Peyer's patch (tissue), 4 donors: ENCODE measurements at regions not wholly inside any gene's neighbourhood (a gene's known extent, or its start where the extent isn't known, plus 50 kb on each side); places are given as distances from the start of the nearest gene placed in this dataset.
A peak's percentile ranks its signal among the peaks of the same experiment; 100 is the strongest.
"Not testable (repeated sequence)": the region's sequence is repeated elsewhere in the genome, so short reads cannot be mapped to it uniquely, and the experiment has no call there.

Source experiments
- DNase-seq, 3 donors: peaks; one replicate each; pipeline ENCODE4 v3.0.0-alpha.2; 2017 to 2019
- H3K27ac ChIP-seq, 4 donors: fragments of 200-600 bp; sonication (generic); one replicate each; pipeline ENCODE4 v1.5.1; 2016 to 2019
- H3K27me3 ChIP-seq, 2 donors: fragments of 200-600 bp; sonication (generic); one replicate each; pipeline ENCODE4 v1.5.1; 2019
- H3K36me3 ChIP-seq, 3 donors: fragments of 200-600 bp; sonication (generic); one replicate each; pipeline ENCODE4 v1.5.1; 2016 to 2019
- H3K4me1 ChIP-seq, 4 donors: fragments of 200-600 bp; sonication (generic); one replicate each; pipeline ENCODE4 v1.5.1; 2016 to 2019
- H3K4me3 ChIP-seq, 4 donors: fragments of 200-600 bp; sonication (generic); 1 replicate in 3 of 4; 2 replicates in 1 of 4; pipeline ENCODE4 v1.5.1; 2016 to 2019; ENCODE audit warnings: mild to moderate bottlenecking in 1 of 4
- H3K9me3 ChIP-seq, 4 donors: fragments of 200-600 bp; sonication (generic); one replicate each; pipeline ENCODE4 v1.5.1; 2016 to 2019; ENCODE audit warnings: mild to moderate bottlenecking in 1 of 4
- CTCF ChIP-seq, 6 experiments: fragments of 450-650 bp in 4 of 6; fragments of 200-600 bp in 2 of 6; sonication (generic) in 1 of 6; IDR thresholded peaks; one replicate each; pipeline ENCODE4 v1.5.1; 2017 to 2019; ENCODE audit warnings: antibody characterized with exemption in 6 of 6, mild to moderate bottlenecking in 3 of 6, moderate library complexity in 1 of 6
- POLR2A ChIP-seq, 2 donors: fragments of 450-650 bp; IDR thresholded peaks; one replicate each; pipeline ENCODE4 v1.5.1; 2017; ENCODE audit warnings: antibody characterized with exemption in 2 of 2, mild to moderate bottlenecking in 2 of 2, moderate library complexity in 2 of 2

- Histone ChIP-seq H3K27ac (no peak overlapping the region), H3K9me3 (no peaks in the 10 kb centered on the region), H3K27me3 (no peaks in the 10 kb centered on the region), H3K4me1 (peaks cover 0 to 13% (median 0%) of the 10 kb centered on the region in 4 donors), H3K4me3 (no peak overlapping the region), H3K36me3 (no peaks in the 10 kb centered on the region)
- TF ChIP-seq POLR2A (IDR thresholded peaks at IDR 0.05), result no peak
- TF ChIP-seq CTCF (IDR thresholded peaks at IDR 0.05), result no peak
- no peak for DNase-seq
These were observed 84.3 kb upstream of the KDM7A start for GRCh38 chr7:140261105-140261486.

GRCh38 chr7:140260352-140261104 is 83.7 kb upstream of the KDM7A start:
- no peaks in the 10 kb centered on the region for H3K36me3 ChIP-seq
- peak overlapping the region in 2 of 4 donors; percentile 5 to 24 for H3K4me3 ChIP-seq
- DNase-seq, result no peak
- TF ChIP-seq CTCF (IDR thresholded peaks at IDR 0.05), result no peak
- TF ChIP-seq POLR2A (IDR thresholded peaks at IDR 0.05), result no peak
- no peaks in the 10 kb centered on the region for H3K9me3 ChIP-seq
- H3K27ac ChIP-seq, result peak overlapping the region in 1 of 4 donors; percentile 9
- peaks cover 0 to 13% (median 0%) of the 10 kb centered on the region in 4 donors for H3K4me1 ChIP-seq
- H3K27me3 ChIP-seq, result no peaks in the 10 kb centered on the region

- H3K27ac ChIP-seq, H3K27me3 ChIP-seq, H3K4me3 ChIP-seq, H3K36me3 ChIP-seq, H3K9me3 ChIP-seq, DNase-seq: not testable (repeated sequence)
- H3K4me1 ChIP-seq, result peaks cover 0 to 22% (median 1%) of the 10 kb centered on the region in 4 donors
These were observed 80.5 kb upstream of the KDM7A start for GRCh38 chr7:140257278-140257677.

GRCh38 chr7:140254976-140255375 is 78.2 kb upstream of the KDM7A start:
- not testable (repeated sequence) for H3K9me3 ChIP-seq, H3K27ac ChIP-seq, H3K4me3 ChIP-seq, DNase-seq, H3K36me3 ChIP-seq, H3K27me3 ChIP-seq
- H3K4me1 ChIP-seq, result peaks cover 0 to 10% (median 1%) of the 10 kb centered on the region in 4 donors

- Histone ChIP-seq H3K4me1 (peaks cover 0 to 10% (median 1%) of the 10 kb centered on the region in 4 donors), H3K27me3 (no peaks in the 10 kb centered on the region), H3K4me3 (no peak overlapping the region), H3K9me3 (no peaks in the 10 kb centered on the region), H3K36me3 (no peaks in the 10 kb centered on the region), H3K27ac (no peak overlapping the region)
- TF ChIP-seq CTCF (IDR thresholded peaks at IDR 0.05) (no peak), POLR2A (IDR thresholded peaks at IDR 0.05) (no peak)
- DNase-seq, result no peak
These were observed 72.4 kb upstream of the KDM7A start for GRCh38 chr7:140249036-140249806.

GRCh38 chr7:140247559-140247958 is 70.8 kb upstream of the KDM7A start:
- H3K4me1 ChIP-seq, result peaks cover 0 to 8% (median under 1%) of the 10 kb centered on the region in 4 donors
- DNase-seq, result no peak
- H3K4me3 ChIP-seq, result no peak overlapping the region
- no peaks in the 10 kb centered on the region for H3K9me3 ChIP-seq
- H3K27ac ChIP-seq, result no peak overlapping the region
- no peak for TF ChIP-seq CTCF (IDR thresholded peaks at IDR 0.05)
- TF ChIP-seq POLR2A (IDR thresholded peaks at IDR 0.05), result no peak
- no peaks in the 10 kb centered on the region for H3K36me3 ChIP-seq
- H3K27me3 ChIP-seq, result no peaks in the 10 kb centered on the region
